HCT116 (cell line): ENCODE measurements at regions not wholly inside any gene's neighbourhood (a gene's known extent, or its start where the extent isn't known, plus 50 kb on each side); places are given as distances from the start of the nearest gene placed in this dataset.

Experiments used
- ATAC-seq: fragments of 200-7000 bp; cut with Tn5 transposase; 2 replicates; pipeline ENCODE4 v1.9.1; 2020; ENCODE audit warnings: mild to moderate bottlenecking, moderate library complexity
- BruUV-seq: library from RNA; stranded (reverse); fragments of 400-500 nt; replicated peaks from 2 replicates; lab custom pipeline; 2021; lab: Mats Ljungman, UMichigan
- CTCF ChIA-PET: fragments of 300-600 bp; sonication (Branson Sonifier 250); formaldehyde crosslinking; loops from one replicate; lab custom pipeline; 2021; ENCODE audit warnings: antibody characterized with exemption; lab: Charles Lee
- POLR2A ChIA-PET: fragments of 300-600, 350-600 bp; sonication (Branson Sonifier 250); formaldehyde crosslinking; loops from one replicate; lab custom pipeline; 2021; ENCODE audit warnings: antibody characterized with exemption; lab: Charles Lee
- RAD21 ChIA-PET, 2 experiments: fragments of 300-600 bp; sonication (Branson Sonifier 250); formaldehyde crosslinking; loops; one replicate each; lab custom pipeline; 2023; ENCODE audit warnings: low total read pairs in 2 of 2; ENCODE audit not compliant: uncharacterized antibody in 2 of 2, unreplicated experiment in 2 of 2, low non-redundant PET in 1 of 2; lab: Charles Lee
- DNase-seq: peaks from one replicate; pipeline ENCODE4 v3.0.0-alpha.2; 2010; ENCODE audit warnings: low read depth, low spot score
- H2AFZ ChIP-seq: fragments of 200-600 bp; shearing (Covaris generic), sonication (generic); 2 replicates; pipeline ENCODE4 v1.6.1; 2017; ENCODE audit warnings: low read depth, mixed run types, mixed read lengths, antibody characterized with exemption, low read length; ENCODE audit not compliant: poor library complexity, severe bottlenecking
- H3K27ac ChIP-seq: 2 replicates; pipeline ENCODE4 v1.5.1; 2012; ENCODE audit warnings: low read depth, low read length
- H3K27me3 ChIP-seq: fragments of 200-600 bp; sonication (generic); 2 replicates; pipeline ENCODE4 v1.6.1; 2016; ENCODE audit warnings: mixed run types, low read length, mixed read lengths; ENCODE audit not compliant: insufficient read depth
- H3K36me3 ChIP-seq, 2 experiments: fragments of 200-500 bp in 1 of 2; fragments of 200-600 bp in 1 of 2; sonication (Bioruptor generic) in 1 of 2; sonication (generic) in 1 of 2; 2 replicates each; pipeline versions ENCODE4 v1.5.1 to v1.6.1; 2014 to 2016; ENCODE audit warnings: low read length in 2 of 2, inconsistent platforms in 1 of 2, mixed read lengths in 1 of 2, mixed run types in 1 of 2; ENCODE audit not compliant: insufficient read depth in 2 of 2, control insufficient read depth in 1 of 2
- H3K4me1 ChIP-seq, 2 experiments: fragments of 200-600 bp in 1 of 2; sonication (generic) in 1 of 2; 2 replicates each; pipeline versions ENCODE4 v1.5.1 to v1.6.1; 2012 to 2017; ENCODE audit warnings: low read length in 2 of 2, inconsistent platforms in 1 of 2, mild to moderate bottlenecking in 1 of 2, mixed read lengths in 1 of 2, mixed run types in 1 of 2, moderate library complexity in 1 of 2; ENCODE audit not compliant: insufficient read depth in 2 of 2, control insufficient read depth in 1 of 2
- H3K4me2 ChIP-seq: fragments of 200-600 bp; sonication (generic); 2 replicates; pipeline ENCODE4 v1.6.1; 2017; ENCODE audit warnings: mixed run types, low read length, mixed read lengths
- H3K4me3 ChIP-seq, 2 experiments: fragments of 200-600 bp in 1 of 2; sonication (generic) in 1 of 2; replicated peaks in 1 of 2; 2 replicates each; pipeline ENCODE4 v1.5.1; 2011 to 2016; ENCODE audit warnings: low read length in 2 of 2, control low read depth in 1 of 2, low read depth in 1 of 2, mild to moderate bottlenecking in 1 of 2, mixed read lengths in 1 of 2, mixed run types in 1 of 2
- H3K79me2 ChIP-seq: fragments of 200-600 bp; sonication (generic); 2 replicates; pipeline ENCODE4 v1.6.1; 2017; ENCODE audit warnings: mild to moderate bottlenecking, mixed run types, low read length, moderate library complexity, mixed read lengths; ENCODE audit not compliant: insufficient read depth
- H3K9ac ChIP-seq: fragments of 200-600 bp; sonication (generic); 2 replicates; pipeline ENCODE4 v1.6.1; 2016; ENCODE audit warnings: low read length, mixed read lengths
- H3K9me2 ChIP-seq: fragments of 200-600 bp; sonication (generic), shearing (Covaris generic); 2 replicates; pipeline ENCODE4 v1.6.1; 2017; ENCODE audit warnings: mixed run types, mild to moderate bottlenecking, moderate library complexity; ENCODE audit not compliant: insufficient read depth
- H3K9me3 ChIP-seq, 2 experiments: fragments of 200-500 bp in 1 of 2; fragments of 200-600 bp in 1 of 2; sonication (Bioruptor generic) in 1 of 2; sonication (generic) in 1 of 2; 2 replicates each; pipeline ENCODE4 v1.6.1; 2014 to 2017; ENCODE audit warnings: low read length in 2 of 2, mixed read lengths in 2 of 2, inconsistent platforms in 1 of 2, low read depth in 1 of 2, mild to moderate bottlenecking in 1 of 2, mixed run types in 1 of 2, moderate library complexity in 1 of 2; ENCODE audit not compliant: control insufficient read depth in 1 of 2, insufficient read depth in 1 of 2
- H4K20me1 ChIP-seq: fragments of 200-600 bp; sonication (generic), shearing (Covaris generic); 2 replicates; pipeline ENCODE4 v1.6.1; 2017; ENCODE audit warnings: mixed run types, mild to moderate bottlenecking, moderate library complexity; ENCODE audit not compliant: insufficient read depth
- ATF3 ChIP-seq: IDR thresholded peaks from 2 replicates; pipeline ENCODE4 v1.6.1; 2012
- CTCF ChIP-seq, 3 experiments: fragments of 200-600 bp in 1 of 3; sonication (generic) in 1 of 3; IDR thresholded peaks in 2 of 3; conservative IDR thresholded peaks in 1 of 3; 2 replicates each; pipeline ENCODE4 v1.5.1; 2012 to 2017; ENCODE audit warnings: low read depth in 2 of 3, low read length in 2 of 3, antibody characterized with exemption in 1 of 3, borderline replicate concordance in 1 of 3, control low read depth in 1 of 3, mild to moderate bottlenecking in 1 of 3, mixed read lengths in 1 of 3, mixed run types in 1 of 3, moderate library complexity in 1 of 3; ENCODE audit not compliant: insufficient read depth in 1 of 3
- FOSL1 ChIP-seq: IDR thresholded peaks from 2 replicates; pipeline ENCODE4 v1.6.1; 2012; ENCODE audit warnings: low read depth
- RAD21 ChIP-seq: IDR thresholded peaks from 2 replicates; pipeline ENCODE4 v1.6.1; 2012; ENCODE audit warnings: low read depth, mild to moderate bottlenecking
- ZBTB33 ChIP-seq: IDR thresholded peaks from 2 replicates; pipeline ENCODE4 v1.6.1; 2011; ENCODE audit warnings: mild to moderate bottlenecking, low read length, moderate library complexity; ENCODE audit not compliant: insufficient replicate concordance; ENCODE audit errors: extremely low read depth
- intact Hi-C: fragments of 100-400 bp; cut with micrococcal nuclease; formaldehyde crosslinking; loops from 2 replicates; pipeline ENCODE4 v1.10.0; 2022

GRCh38 chr3:84825817-84826216 is 133.0 kb upstream of the CADM2 start (continued):
- no peak for TF ChIP-seq CTCF (IDR thresholded peaks at IDR 0.05 in 2 of 3, conservative IDR thresholded peaks at IDR 0.05 in 1 of 3; ENCODE audit: borderline replicate concordance in 1 of 3, insufficient read depth in 1 of 3, low read depth in 2 of 3, low read length in 2 of 3)
- no peak for TF ChIP-seq RAD21

GRCh38 chr3:84830476-84830875 is 128.3 kb upstream of the CADM2 start:
- Histone ChIP-seq H3K9me3 (peaks cover 3 to 6% of the 10 kb centered on the region in 2 experiments; a peak in 2 of 4 replicates), H3K4me1 (no peaks in the 10 kb centered on the region), H4K20me1 (no peaks in the 10 kb centered on the region), H2AFZ (no peak overlapping the region), H3K36me3 (no peaks in the 10 kb centered on the region), H3K27ac (no peak overlapping the region), H3K9ac (no peak overlapping the region), H3K27me3 (no peaks in the 10 kb centered on the region), H3K4me2 (no peak overlapping the region), H3K9me2 (no peaks in the 10 kb centered on the region), H3K4me3 (no peak overlapping the region), H3K79me2 (no peaks in the 10 kb centered on the region)
- BruUV-seq: no TSS peak
- no peak for ATAC-seq
- CTCF ChIA-PET: no interaction called here
- intact Hi-C loops: no loop called here
- POLR2A ChIA-PET: no interaction called here
- TF ChIP-seq ATF3 (no peak), ZBTB33 (no peak), FOSL1 (no peak)
- DNase-seq: no peak
- RAD21 ChIA-PET: no interaction called here
